EH (cell line): ENCODE measurements at regions not wholly inside any gene's neighbourhood (a gene's known extent, or its start where the extent isn't known, plus 50 kb on each side); places are given as distances from the start of the nearest gene placed in this dataset.

Experiments
- DNase-seq: peaks from one replicate; pipeline ENCODE4 v3.0.0-alpha.2; 2015; ENCODE audit warnings: low read depth

DNA sequence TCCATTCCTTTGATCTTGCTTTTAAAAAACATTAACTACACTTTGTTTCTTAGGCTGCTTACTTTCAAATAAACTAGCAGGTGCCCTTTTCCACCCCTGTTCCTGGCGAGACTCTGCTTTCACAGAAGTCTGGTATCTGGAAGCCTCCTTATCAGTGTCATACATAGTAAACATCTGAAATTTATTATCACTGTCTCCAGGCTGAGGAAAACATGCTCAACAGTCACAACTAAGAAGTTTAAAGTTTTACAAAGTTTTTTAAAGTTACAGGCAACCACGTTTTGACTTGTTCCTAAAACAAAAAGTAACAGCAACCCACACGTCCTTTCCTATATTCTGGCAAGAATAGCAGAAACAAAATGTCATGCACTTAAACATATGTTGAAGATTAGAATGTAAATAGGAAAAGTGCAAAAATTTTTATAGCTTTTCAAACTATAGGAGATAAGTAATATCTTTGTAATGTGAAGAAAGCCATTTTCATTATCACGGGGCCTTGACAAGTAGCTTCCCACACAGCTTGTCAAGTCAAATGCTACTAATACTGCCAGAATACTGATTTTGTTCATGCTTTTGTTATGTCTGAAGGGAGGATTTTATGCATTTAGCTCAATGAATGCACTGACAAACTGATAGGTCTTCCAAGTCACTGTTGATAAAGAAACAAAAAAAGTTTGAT lies 275.2 kb upstream of the KCNMB2 start:
- DNase-seq = no peak

- no peak for DNase-seq
Observed at GRCh38 chr3:178263236-178263916, 272.9 kb upstream of the KCNMB2 start.

GRCh38 chr3:178267158-178267844 lies 268.9 kb upstream of the KCNMB2 start:
- peak; percentile 45 for DNase-seq

GRCh38 chr3:178270838-178271237 lies 265.4 kb upstream of the KCNMB2 start:
- peak; percentile 29 for DNase-seq

DNA sequence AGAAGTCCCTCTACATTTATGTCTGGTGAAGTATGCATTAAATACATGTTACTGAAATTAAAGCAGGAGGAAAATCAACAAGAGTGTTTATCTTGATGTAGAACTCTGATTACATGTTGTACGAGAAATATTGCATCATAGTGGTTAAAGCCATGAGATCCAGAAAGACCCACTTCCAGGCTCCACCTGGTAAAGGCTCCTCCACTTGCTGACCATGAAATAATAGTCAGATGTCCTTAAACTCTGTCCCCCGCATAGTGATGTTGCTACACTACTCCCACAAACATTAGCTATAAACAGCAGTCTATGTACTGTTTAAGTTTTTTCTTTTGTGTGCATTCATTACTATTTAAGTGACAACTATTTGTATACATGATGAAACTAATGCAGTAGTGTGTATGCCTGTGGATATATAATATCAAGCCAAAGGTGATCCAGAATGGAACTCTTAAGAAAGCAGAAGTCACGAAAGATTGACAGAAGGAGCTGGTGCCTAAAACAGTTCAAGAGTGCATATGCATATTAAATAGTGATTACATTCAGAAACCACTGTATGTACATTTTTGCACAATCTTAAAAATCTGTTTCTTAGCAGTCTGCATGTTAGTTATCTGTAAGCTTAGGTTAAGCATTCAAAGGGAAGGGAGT lies 264.4 kb upstream of the KCNMB2 start:
- no peak for DNase-seq

- DNase-seq = no peak
Observed at GRCh38 chr3:178272841-178273240, 263.4 kb upstream of the KCNMB2 start.

DNA sequence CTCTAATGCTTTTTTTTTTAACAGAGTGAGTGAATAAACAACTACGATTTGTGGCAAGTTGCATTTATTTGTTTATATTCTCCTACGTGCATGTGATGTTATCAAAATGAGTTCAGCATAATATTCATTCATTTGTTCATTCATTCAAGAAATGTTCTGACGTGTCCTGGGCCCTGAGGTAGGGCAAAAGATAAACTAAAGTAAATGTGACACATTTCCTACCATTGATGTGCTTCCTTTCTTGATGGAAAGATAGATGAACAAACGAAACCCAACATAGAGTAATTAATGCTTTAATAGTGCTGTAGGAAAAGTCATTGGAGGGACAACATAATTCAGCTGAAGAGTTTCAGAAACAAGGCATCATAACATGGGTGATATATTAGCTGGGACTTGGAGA lies 261.5 kb upstream of the KCNMB2 start:
- DNase-seq = no peak

GRCh38 chr3:178275311-178275710 lies 260.9 kb upstream of the KCNMB2 start:
- no peak for DNase-seq

DNA sequence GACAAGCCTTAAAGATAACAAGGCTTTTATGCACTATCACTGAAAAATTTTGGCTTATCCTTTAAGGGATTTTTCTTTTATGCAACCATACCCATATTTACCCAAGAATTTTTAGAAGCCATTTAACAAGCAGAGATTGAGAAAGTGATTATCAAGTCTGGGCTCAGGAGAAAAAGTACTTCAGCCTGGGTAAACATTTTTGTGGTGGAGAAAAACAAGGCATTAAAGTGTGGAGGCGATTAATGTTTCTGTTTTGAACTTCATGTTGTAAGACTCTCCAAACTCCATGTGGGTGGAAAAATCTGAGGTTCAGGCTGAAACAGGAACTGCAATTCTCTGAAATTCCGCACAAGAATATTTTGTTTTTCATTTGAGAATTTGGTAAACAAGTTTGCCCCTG lies 260.4 kb upstream of the KCNMB2 start:
- DNase-seq = peak; percentile 56

DNA sequence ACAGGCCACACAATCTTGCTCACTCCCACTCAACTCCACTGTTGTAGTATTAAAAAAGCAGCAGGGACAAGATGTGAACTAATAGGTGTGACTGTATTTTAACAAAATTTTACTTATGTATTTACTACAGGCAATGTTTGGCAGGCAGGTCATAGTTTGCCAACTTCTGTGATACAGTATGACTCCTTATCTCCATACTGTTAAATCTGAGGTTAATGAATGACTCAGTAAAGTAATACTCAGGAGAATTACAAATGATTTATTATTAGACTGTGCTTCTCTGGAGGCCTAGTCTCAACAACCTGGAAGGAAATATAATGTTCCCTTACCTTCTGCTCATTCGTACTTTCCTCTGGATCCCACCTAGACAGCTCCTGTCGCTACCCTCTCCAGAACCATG lies 258.6 kb upstream of the KCNMB2 start:
- peak; percentile 15 for DNase-seq

GRCh38 chr3:178283561-178283960 lies 252.7 kb upstream of the KCNMB2 start:
- DNase-seq = no peak

GRCh38 chr3:178284181-178284580 lies 252.1 kb upstream of the KCNMB2 start:
- DNase-seq = no peak

DNA sequence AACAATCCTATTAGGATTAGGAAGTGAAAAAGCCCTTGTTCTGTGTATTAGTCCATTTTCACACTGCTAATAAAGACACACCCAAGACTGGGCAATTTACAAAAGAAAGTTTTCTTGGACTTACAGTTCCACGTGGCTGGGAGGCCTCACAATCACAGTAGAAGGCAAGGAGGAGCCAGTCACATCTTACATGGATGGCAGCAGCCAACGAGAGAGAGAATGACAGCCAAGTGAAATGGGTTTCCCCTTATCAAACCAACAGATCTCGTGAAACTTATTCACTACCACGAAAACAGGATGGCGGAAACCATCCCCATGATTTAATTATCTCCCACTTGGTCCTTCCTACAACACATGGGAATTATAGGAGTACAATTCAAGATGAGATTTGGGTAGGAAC lies 248.2 kb upstream of the KCNMB2 start:
- DNase-seq = no peak

DNA sequence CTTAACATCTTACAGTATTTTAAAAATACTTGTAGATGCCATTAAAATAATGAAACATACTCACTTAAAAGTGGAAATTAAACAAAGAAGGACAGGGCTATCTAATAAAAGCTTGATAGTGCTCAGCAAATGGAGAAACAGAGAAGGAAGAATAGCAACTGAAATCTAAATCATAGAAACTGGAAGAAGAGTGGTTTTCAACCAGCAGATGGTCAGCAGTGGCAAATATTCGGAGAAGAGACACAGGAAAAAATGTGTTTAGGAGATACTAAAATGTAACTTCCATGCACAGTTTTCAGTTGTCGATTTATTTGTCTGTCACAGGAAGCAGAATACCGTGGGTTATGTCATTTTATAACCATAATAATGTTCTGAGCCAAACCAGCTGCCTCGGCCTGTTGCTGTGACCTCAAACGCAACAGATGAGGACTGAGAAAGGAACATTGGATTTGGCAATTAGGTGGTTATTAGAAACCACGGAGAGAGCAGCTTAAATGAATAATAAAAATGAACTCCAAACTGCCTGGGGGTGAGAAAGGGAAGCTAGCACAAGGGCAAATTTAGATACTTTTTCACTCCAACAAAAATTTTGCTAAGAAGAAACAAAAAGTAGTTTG lies 246.6 kb upstream of the KCNMB2 start:
- peak; percentile 51 for DNase-seq

GRCh38 chr3:178291574-178292370 lies 244.5 kb upstream of the KCNMB2 start:
- DNase-seq = peak; percentile 9

GRCh38 chr3:178295292-178295912 lies 240.8 kb upstream of the KCNMB2 start:
- DNase-seq = peak; percentile 93

DNA sequence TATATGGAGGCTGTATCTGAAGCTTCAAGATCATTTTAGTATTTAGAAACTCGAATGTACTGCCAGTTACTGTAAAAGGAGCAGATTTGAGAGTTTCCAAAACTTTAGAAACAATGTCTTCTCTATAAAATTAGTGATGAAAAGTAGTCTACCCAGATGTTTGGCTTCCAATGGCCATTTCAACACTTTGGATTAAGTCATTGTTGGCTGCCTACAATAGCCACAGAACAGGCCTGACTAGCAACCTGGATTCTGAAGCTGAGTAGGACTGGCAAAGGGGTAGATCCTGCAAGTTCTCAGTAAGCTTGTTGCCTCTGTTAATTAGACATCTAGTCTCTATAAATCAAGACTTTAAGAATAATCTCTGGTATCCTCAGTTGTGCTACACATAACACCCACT lies 239.0 kb upstream of the KCNMB2 start:
- no peak for DNase-seq

DNA sequence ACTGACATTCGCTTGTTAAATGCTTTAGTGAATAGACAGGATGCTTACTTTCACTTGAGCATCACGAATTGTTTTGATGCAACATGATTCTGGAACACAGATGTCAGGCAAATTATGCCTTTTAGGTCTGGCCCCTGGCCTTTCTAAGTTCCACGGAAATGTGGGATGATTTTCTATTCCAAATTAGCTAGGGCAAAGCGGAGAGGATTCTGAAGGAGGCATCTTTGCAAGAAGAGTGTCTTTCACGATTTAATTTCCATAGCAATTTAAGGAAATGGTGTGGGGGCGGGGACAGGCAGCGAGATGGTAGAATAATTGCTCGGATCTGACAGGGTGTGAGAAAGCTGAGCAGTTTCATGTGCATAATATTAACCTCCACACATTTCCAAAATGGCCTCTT lies 238.5 kb upstream of the KCNMB2 start:
- no peak for DNase-seq

- no peak for DNase-seq
Observed at GRCh38 chr3:178300441-178300959, 235.7 kb upstream of the KCNMB2 start.

DNA sequence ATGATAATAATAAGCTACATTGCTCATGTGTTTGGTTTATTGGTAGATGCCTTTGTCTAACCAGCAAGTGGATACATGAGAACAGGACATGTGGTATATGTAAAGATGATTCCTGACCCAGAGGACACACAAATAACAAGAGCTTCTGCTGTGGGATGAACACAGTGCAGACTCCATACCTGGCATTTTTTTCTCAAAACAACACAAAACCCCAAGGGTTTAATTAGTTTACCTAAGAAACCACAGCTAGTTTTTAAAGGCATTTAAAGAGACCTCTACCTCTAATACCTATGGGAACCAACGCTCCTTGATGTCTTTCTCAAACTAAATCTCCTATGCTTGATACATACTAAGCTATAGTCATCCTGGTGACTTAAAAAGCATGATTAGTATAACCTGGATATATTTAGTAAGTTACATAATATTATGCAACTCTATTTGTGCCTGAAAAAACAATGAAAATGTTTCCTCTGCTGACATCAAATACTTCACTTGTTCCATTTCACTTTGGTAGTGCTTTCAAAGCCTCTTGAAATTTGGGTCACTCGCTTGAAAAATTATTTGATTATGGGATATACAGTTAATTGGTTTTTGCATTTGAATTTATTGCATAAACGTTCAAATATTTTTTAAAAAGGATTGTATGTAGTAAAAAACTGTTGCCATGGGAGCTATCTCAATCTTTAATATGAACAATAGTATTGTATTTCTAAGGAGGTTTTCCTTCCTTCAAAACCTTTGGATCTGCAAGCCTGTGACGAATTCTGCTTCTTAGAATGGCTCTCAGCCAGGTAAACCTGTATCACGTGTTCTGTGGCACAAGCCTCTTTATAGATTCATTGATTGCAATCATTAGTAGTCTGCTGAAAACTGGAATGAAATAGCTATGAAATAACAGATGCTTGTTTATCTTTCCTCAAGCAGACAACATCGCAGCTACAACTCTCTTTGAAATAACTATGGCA lies 233.0 kb upstream of the KCNMB2 start:
- DNase-seq = peak; percentile 19
